ENCODE measurements at regions not wholly inside any gene's neighbourhood (a gene's known extent, or its start where the extent isn't known, plus 50 kb on each side); places are given as distances from the start of the nearest gene placed in this dataset.

- no peak for DNase-seq (ENCODE audit: low read depth)
- TF ChIP-seq, protein P1, sequence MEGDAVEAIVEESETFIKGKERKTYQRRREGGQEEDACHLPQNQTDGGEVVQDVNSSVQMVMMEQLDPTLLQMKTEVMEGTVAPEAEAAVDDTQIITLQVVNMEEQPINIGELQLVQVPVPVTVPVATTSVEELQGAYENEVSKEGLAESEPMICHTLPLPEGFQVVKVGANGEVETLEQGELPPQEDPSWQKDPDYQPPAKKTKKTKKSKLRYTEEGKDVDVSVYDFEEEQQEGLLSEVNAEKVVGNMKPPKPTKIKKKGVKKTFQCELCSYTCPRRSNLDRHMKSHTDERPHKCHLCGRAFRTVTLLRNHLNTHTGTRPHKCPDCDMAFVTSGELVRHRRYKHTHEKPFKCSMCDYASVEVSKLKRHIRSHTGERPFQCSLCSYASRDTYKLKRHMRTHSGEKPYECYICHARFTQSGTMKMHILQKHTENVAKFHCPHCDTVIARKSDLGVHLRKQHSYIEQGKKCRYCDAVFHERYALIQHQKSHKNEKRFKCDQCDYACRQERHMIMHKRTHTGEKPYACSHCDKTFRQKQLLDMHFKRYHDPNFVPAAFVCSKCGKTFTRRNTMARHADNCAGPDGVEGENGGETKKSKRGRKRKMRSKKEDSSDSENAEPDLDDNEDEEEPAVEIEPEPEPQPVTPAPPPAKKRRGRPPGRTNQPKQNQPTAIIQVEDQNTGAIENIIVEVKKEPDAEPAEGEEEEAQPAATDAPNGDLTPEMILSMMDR (IDR thresholded peaks at IDR 0.05; ENCODE audit: insufficient read depth, low read length, poor library complexity, severe bottlenecking), result no peak
- no peak overlapping the region for H3K4me3 ChIP-seq (ENCODE audit: low read depth, low read length)
- H3K27me3 ChIP-seq (ENCODE audit: control insufficient read depth, insufficient read depth, low read length), result no peaks in the 10 kb centered on the region
- no peaks in the 10 kb centered on the region for H3K36me3 ChIP-seq (ENCODE audit: control insufficient read depth, insufficient read depth, low read length)
Measured at GRCh38 chr21:20729376-20729775, 268.8 kb upstream of the NCAM2 start.

- no peak for DNase-seq (ENCODE audit: low read depth)
- TF ChIP-seq, protein P1 (IDR thresholded peaks at IDR 0.05; ENCODE audit: insufficient read depth, low read length, poor library complexity, severe bottlenecking), result no peak
- Histone ChIP-seq H3K36me3 (ENCODE audit: control insufficient read depth, insufficient read depth, low read length) (no peaks in the 10 kb centered on the region), H3K27me3 (ENCODE audit: control insufficient read depth, insufficient read depth, low read length) (no peaks in the 10 kb centered on the region), H3K4me3 (ENCODE audit: low read depth, low read length) (no peak overlapping the region)
Measured at GRCh38 chr21:20730441-20730840, 267.8 kb upstream of the NCAM2 start.

DNA sequence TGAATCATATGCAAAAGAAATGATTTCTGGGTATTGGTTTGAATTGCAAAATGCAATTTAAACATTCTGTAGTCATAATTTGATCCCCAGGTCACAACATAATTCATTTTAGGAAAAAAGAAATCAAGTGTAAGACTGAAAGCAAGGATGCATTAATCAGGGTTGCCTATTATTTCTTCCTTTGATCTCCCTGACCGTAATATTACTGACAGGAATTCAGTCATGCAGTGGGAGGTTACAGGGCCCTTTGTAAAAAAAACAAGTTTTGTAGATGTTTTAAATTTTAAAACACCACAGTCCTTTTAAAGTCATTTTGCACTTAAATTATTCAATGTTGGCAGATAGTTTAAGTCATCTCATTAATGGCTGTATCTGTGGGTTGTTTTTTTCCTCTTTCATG is 263.0 kb upstream of the NCAM2 start:
- DNase-seq (ENCODE audit: low read depth), result no peak
- H3K36me3 ChIP-seq (ENCODE audit: control insufficient read depth, insufficient read depth, low read length), result no peaks in the 10 kb centered on the region
- no peaks in the 10 kb centered on the region for H3K27me3 ChIP-seq (ENCODE audit: control insufficient read depth, insufficient read depth, low read length)
- TF ChIP-seq, protein P1 (IDR thresholded peaks at IDR 0.05; ENCODE audit: insufficient read depth, low read length, poor library complexity, severe bottlenecking), result no peak
- no peak overlapping the region for H3K4me3 ChIP-seq (ENCODE audit: low read depth, low read length)

DNA sequence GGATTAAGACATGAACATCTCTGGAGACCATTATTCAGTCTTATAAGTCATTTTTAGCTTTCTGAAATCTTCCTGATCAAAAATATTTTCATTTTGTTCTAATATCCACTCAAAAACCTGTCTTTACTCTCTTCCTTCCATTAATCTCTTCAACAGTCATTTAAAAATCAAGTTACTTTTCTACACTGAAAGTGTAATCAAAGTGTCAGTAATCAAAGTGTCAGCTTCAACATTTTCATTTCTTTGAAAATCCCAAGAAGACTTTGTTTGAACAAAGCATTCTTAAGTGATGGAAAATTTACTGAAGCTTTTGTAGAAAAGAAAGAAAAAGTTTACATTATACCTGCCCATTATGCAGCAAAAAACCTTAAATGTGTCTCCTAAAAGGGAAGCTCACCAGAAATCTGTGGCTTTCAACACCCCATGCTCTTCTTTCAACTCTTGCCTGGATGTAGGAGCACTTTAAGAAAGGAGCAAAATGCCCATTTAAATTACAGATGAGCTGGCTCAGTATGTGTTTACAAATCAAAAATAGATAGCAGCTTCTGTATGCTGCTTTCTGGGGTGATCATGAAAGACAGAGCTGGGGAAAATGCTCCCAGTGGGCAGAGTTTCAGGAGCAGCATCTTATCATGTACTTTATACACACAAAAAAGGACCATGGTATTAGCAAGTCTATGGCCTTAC is 260.8 kb upstream of the NCAM2 start:
- DNase-seq (ENCODE audit: low read depth), result no peak
- Histone ChIP-seq H3K27me3 (ENCODE audit: control insufficient read depth, insufficient read depth, low read length) (no peaks in the 10 kb centered on the region), H3K4me3 (ENCODE audit: low read depth, low read length) (no peak overlapping the region), H3K36me3 (ENCODE audit: control insufficient read depth, insufficient read depth, low read length) (no peaks in the 10 kb centered on the region)
- TF ChIP-seq, protein P1 (IDR thresholded peaks at IDR 0.05; ENCODE audit: insufficient read depth, low read length, poor library complexity, severe bottlenecking), result no peak

DNA sequence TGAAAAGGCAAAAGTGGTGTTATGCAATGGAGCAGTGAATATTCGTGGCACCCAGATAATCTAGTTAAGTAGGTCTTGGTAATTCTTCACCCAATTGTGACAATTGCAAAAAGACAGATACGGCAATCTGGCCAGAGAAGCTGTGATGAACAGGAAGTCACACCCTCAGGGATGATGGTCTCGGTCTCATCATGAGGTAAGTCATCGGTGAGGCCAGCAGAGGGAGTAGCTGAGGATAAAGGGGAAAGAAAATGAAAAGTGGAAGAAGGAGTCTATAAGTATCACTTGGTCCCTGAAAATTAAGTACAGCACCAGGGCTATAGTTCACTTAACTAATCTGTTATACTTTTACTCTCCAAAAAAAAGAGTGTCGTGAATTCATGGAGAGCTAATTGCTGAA is 258.8 kb upstream of the NCAM2 start:
- DNase-seq (ENCODE audit: low read depth), result no peak
- Histone ChIP-seq H3K4me3 (ENCODE audit: low read depth, low read length) (no peak overlapping the region), H3K27me3 (ENCODE audit: control insufficient read depth, insufficient read depth, low read length) (no peaks in the 10 kb centered on the region), H3K36me3 (ENCODE audit: control insufficient read depth, insufficient read depth, low read length) (no peaks in the 10 kb centered on the region)
- TF ChIP-seq, protein P1 (IDR thresholded peaks at IDR 0.05; ENCODE audit: insufficient read depth, low read length, poor library complexity, severe bottlenecking), result no peak

GRCh38 chr21:20741445-20741844 is 256.8 kb upstream of the NCAM2 start:
- no peaks in the 10 kb centered on the region for H3K27me3 ChIP-seq (ENCODE audit: control insufficient read depth, insufficient read depth, low read length)
- TF ChIP-seq, protein P1 (IDR thresholded peaks at IDR 0.05; ENCODE audit: insufficient read depth, low read length, poor library complexity, severe bottlenecking), result no peak
- DNase-seq (ENCODE audit: low read depth), result no peak
- H3K4me3 ChIP-seq (ENCODE audit: low read depth, low read length), result no peak overlapping the region
- H3K36me3 ChIP-seq (ENCODE audit: control insufficient read depth, insufficient read depth, low read length), result no peaks in the 10 kb centered on the region
